T47D (cell line): ENCODE measurements at regions not wholly inside any gene's neighbourhood (a gene's known extent, or its start where the extent isn't known, plus 50 kb on each side); places are given as distances from the start of the nearest gene placed in this dataset.

Experiments used
- DNase-seq, 2 experiments: peaks; one replicate each; pipeline versions ENCODE4 v3.0.0 to v3.0.0-alpha.2; 2011 to 2012; ENCODE audit warnings: low read depth in 1 of 2, low spot score in 1 of 2
- JUND ChIP-seq: IDR thresholded peaks from 2 replicates; pipeline ENCODE4 v1.6.1; 2012; ENCODE audit warnings: low read depth
- in situ Hi-C: cut with HindIII; loops from 2 replicates; pipeline ENCODE4 v1.10.0; 2016; ENCODE audit warnings: low sequenced_read_pairs, low pct_unique_long_range_greater_than_20kb

- no peak for TF ChIP-seq JUND
- no peak for DNase-seq
- in situ Hi-C loops: no loop called here
Observed at GRCh38 chr3:170749185-170749584, 120.8 kb downstream of the RPL22L1 start.

DNA sequence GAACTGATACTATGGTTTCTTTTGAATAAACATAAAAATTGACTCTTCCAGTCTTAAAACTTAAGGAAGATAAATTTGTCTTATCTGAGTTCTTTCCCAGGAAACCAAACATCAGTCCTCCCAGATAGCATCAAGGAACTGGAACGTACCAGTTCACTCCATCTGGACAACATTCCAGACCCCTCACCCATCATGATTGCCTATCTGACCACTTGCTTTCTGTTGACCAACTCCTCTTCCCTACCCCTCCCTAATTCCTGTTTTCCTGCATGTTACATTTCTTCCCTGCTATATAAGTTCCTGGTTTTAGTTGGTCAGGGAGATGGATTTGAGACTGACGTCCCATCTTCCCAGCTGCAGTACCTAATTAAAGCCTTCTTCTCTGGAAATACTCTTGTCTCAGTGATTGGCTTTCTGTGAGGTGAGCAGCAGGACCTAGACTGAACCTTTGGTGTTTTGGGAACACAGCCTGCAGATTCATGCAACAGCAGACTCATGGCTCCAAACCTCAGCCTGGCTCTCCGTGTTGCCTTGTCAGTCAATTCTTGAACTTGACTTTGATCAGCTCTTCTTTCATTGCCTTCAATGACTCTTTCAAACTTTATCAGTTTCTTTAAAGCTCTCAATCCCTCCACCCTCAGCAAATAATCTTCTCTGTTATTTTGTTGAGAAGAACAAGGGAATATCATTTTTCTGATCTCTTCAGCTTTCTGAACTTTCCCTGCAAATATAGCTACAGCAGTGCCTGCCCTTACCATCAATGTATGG, 123.6 kb downstream of the RPL22L1 start:
- TF ChIP-seq JUND: no peak
- DNase-seq: no peak
- in situ Hi-C loops: no loop called here

DNA sequence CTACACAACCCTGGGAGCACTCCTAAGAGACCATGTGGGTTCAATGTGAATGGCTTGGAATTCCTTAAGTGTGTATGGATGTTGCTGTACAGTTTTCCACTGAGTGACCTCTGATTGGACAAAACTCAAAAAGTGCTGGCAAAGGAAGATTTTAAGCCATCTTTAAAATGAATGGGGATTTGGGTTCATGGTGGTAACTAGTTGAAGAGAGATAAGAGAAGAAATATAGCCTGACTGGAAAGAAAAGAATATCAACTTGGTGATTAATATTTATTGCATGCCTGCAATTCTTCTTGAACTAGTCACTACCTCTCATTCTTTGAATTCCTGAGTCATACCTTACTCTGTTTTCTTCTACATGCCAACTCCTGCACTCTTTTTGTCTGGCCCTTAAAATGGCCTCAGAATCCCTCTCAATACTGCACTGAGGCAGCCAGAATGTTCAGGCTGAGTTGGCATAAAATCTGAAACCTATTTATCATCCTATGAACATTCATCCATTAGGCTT, 124.7 kb downstream of the RPL22L1 start:
- in situ Hi-C loops: no loop called here
- no peak for DNase-seq
- TF ChIP-seq JUND: peak; percentile 61; the same call in 1 of the 2 replicates

DNA sequence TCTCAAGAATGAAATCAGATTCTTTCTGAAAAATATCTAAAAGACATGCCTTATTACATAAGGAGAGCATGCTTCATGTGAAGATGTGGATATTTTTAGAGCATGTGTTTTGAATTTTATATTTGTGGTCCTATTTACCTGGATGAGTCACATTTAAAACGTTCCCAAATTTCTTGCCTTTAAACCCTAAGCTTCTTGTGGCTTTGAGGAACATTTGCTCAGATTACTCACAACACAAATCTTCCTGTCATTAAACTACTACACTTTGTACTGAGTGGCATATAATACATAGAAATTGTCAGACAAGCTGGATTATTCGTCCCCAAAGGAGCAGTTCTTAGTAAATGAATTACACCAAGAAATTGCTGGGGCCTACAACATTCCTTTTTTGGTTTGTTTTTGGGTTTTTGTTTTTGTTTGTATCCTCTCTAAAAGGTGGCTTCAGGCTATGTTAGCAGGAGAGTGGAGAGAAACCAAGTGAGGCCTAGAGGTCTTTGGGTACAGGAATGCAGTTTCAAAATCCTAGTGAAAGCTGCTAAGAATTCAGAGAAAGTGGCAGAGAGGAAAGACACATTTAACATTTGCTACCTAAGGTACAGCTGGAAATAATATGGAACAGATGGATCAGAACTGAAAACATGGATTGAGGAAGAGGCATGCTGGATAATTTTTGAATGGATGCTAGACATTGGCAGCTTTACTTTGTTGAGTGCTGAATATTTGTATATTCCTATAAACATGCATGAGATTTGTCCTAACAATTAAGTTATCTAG, 128.1 kb downstream of the RPL22L1 start:
- TF ChIP-seq JUND: no peak
- in situ Hi-C loops: no loop called here
- no peak for DNase-seq

DNA sequence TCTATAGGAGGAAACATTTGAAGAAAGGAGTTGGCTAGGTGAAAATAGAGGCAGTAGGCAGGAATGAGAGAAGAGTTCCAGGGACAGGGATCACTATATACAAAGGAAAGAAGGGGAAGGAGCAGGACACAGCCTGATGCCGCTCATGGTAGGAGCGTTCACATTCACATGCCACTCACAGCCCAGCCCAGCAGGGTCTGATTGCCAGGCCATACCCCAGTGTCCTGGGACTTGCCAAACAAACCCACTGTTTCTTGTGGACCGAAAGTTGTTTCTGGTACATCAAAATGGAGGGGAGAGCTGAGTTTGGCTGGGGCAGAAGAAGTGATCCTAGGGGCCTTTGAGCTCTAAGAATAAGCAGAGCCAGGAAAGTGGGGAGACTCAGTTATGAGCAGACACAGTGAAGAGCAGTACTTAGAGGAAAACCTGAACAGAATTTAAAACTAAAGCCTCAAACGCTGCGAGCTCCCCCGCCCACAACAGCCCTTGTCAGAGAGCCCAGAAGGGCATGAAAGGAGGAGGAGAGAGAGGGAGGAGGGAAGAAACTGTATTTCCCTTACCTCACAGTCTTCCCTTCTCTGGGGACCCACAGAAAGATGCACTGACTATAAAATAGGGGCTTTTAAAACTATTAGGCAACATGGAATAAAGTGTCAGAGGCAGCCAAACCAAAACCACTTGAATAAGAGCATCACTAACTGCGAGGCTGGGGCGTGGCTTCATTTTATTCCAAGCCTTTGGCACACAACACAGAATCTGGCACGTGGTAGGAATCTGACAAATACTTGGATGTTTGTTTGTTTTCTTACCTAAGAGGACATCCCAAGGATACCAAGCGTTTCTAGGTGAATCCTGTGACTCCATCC, 129.0 kb downstream of the RPL22L1 start:
- peak in 1 of 2 experiments; percentile 78 for DNase-seq
- no peak for TF ChIP-seq JUND
- in situ Hi-C loops: no loop called here

GRCh38 chr3:170740285-170740684, 129.7 kb downstream of the RPL22L1 start:
- in situ Hi-C loops: no loop called here
- no peak for TF ChIP-seq JUND

GRCh38 chr3:170739410-170739809, 130.6 kb downstream of the RPL22L1 start:
- in situ Hi-C loops: no loop called here
- no peak for TF ChIP-seq JUND
- DNase-seq: peak in 1 of 2 experiments; percentile 39

More at GRCh38 chr3:170740285-170740684, 129.7 kb downstream of the RPL22L1 start:
- no peak for DNase-seq

- in situ Hi-C loops: no loop called here
- peak in 1 of 2 experiments; percentile 51 for DNase-seq
- no peak for TF ChIP-seq JUND
Observed at GRCh38 chr3:170738766-170739165, 131.2 kb downstream of the RPL22L1 start.

DNA sequence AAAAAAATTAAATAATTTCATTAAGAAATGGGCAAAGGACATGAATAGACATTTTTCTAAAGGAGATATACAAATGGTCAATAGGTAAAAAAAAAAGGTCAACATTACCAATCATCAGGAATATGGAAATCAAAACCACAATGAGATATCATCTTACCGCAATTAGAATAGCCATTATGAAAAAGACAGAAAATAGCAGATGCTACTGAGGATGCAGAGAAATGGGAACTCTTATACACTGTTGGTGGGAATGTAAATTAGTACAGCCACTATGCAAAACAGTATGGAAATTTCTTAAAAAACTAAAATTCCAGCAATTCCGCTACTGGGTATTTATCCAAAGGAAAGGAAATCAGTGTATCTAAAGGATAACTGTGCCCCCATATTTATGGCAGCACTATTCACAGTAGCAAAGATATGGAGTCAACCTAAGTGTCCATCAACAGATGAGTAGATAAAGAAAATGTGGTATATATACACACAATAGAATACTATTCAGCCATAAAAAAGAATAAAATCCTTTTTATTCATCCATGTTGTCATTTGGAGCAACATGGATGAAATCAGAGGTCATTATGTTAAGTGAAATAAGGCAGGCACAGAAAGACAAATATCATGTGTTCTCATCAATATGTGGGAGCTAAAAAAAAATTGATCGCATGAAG, 132.4 kb downstream of the RPL22L1 start:
- DNase-seq: no peak
- in situ Hi-C loops: no loop called here
- no peak for TF ChIP-seq JUND

- TF ChIP-seq JUND: no peak
- in situ Hi-C loops: no loop called here
Observed at GRCh38 chr3:170735821-170736220, 134.2 kb downstream of the RPL22L1 start.

DNA sequence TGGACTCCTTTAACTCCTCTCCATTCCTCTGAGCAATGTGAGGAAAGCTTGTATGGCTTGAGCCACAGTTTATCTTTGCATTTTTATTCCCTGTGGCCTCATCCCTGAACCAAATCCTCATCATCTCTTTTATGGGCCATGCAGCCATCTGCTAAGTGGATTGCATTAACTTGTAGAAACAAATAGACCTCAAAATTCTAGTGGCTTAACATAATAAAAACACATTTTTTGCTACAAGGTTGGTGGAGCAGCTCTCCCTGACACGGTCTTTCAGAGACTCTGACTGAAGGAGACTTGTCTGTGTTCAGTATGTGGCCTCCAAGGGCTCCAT, 135.3 kb downstream of the RPL22L1 start:
- TF ChIP-seq JUND: no peak

More at GRCh38 chr3:170735821-170736220, 134.2 kb downstream of the RPL22L1 start:
- DNase-seq: no peak

GRCh38 chr3:170734043-170734734, 135.8 kb downstream of the RPL22L1 start:
- in situ Hi-C loops: no loop called here
- peak in 1 of 2 experiments; percentile 46 for DNase-seq

More for the DNA sequence above, 135.3 kb downstream of the RPL22L1 start:
- in situ Hi-C loops: no loop called here
- no peak for DNase-seq

More at GRCh38 chr3:170734043-170734734, 135.8 kb downstream of the RPL22L1 start:
- TF ChIP-seq JUND: no peak
